GM18861 (cell line): ENCODE measurements at regions not wholly inside any gene's neighbourhood (a gene's known extent, or its start where the extent isn't known, plus 50 kb on each side); places are given as distances from the start of the nearest gene placed in this dataset.

Experiments used
- ATAC-seq: cut with Tn5 transposase; IDR thresholded peaks from one replicate; pipeline ENCODE4 v1.9.1; 2021; ENCODE audit not compliant: unreplicated experiment

DNA sequence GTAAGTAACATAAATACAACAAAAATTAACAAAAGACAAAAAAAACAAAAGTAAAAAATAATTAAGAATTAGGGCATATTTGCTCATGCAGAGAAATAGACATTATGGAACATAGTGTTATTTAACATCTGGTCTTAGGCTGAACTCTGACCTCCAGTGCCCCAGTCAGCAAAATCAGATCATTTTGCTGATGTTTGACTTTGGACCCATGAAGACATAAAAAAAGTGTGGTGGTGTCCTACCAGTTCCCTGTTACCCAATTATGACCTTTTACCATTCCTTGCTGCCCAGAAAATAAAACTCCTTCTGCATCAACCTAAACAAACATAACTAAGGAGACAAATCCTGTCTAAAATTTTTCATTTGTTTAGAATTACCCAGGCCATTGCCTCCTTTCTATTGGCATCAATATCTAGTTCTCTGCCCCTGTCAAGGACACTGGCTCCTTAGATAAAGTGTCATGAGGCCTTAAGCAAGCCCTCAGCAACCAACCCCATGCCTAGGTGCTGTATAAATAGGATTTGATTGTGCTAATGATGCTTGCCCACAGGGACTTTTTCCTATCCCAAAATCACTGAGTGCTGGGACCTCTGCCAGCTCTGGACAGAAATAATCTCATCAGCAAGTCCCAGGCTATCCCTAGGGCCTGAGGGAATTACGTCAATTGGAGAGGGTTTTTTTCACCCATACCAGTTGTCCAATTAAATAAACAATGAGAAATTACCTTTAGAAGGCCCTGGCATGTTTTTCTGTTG is 334.5 kb upstream of the UMPS start:
- ATAC-seq: no peak

DNA sequence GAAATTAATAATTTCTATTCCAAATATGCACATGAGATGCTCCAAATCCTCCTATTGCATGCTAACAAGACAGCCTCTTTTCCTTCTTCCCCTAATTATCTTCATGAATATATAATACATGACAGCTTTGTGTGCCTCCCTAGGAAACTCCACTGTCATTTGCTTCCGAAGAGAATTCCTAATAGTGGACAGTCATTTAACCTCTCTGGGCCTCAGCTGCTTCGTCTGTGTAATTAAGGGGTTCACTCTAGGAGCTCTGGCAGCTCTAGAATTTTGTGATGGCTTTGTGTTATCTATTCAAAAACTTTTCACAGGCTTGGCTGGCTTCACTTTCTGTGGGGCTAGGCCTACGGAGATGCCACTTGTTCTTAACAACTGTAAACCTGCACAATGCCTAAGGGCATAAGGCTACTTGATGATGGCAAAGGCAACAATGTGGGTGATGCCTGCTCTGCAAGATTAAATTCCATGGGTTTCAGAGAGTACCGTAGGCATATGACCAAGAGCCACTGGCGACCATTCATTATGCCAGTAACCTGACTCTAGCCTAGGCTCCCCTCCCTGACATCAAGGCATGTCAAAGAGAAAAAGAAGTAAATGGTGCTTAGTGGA is 333.8 kb upstream of the UMPS start:
- ATAC-seq: no peak

DNA sequence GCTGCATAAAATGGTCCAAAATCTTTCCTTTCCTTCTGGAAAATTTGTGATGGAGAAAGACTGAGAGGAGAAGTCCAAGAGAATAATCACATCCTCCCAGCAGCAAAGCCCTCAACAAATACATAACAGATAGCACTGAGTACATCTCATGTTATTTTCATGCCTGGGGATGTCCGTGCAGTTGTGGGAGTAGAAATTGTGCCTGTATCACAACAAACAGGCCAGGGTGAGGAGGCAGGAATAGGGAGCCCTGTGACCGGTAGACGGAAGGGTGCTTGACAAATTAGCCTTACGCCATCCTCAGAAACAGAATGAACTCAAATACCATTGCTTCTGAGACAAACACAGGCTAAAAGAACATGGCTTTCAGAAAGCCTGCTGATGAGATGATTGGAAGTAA is 333.2 kb upstream of the UMPS start:
- no peak for ATAC-seq

DNA sequence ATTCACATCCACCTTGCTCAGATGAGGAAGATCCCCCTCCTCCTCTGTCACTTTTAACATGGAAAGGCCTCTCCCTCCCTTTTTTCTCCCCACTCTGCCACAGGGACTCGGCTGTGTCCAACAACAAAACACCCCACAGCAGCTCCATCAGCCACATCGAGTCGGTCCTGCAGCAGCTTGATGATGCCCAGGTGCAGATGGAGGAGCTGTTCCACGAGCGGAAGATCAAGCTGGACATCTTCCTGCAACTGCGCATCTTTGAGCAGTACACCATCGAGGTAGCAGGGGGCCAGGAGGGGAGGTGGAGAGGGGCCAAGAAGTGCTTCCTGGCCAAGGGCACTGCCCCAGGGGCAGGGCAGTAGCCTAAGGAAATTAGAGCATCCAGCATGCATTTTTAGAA is 331.7 kb upstream of the UMPS start:
- ATAC-seq: no peak

DNA sequence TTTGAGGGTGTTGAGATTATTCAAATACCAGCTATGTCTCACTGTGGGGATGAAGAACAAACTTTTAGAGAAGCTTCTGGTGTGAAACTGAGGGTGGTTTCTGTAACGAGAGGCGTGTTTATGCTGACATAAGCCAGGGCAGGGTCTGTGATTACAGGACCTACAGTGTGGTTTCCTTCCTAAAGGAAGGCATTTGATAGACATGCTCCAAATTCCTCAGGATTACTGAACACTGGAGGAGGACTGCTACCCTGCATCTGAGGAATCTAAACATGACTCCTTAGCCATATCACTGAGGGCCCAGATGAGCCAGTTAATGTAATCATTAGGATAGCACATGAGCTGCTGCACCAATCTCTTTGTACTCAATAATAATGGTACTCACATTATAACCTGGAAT is 328.4 kb upstream of the UMPS start:
- ATAC-seq: no peak

DNA sequence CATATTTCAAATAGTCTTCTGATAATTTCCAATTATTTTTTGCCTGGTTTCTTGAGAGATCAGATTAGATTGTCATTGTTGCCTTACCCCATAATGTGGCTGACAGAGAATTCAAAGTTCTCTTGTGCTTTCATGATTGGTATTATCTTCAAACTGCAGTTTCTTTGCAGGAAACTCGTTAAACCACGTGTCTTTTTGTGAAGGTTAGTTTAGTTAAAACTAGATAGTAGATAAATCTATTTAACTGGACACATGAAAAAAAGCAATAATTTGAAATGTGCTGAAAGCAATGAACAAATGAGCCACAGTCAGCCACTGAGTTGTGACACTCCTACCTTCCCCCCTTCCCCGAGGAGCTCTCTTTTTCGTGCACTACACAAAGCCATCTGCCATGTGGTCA is 327.5 kb upstream of the UMPS start:
- ATAC-seq: no peak

DNA sequence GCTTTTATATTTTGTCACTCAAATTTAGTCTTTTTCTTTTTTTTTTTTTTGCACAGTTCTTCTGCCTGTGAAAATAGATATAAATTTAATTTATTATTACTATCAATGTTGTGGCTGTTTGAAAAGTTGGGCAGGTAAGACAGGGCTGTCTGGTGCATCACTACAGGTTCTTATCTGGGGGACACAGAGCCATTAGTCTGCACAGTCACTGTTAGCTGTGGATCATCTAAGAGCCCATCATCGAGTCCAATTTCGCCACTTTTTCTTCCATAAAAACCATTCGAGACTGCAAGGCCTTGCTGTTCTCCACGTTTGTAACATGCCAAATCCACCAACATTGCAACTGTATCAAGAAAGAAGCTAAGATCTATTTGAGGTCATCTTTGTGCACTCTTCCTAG is 325.6 kb upstream of the UMPS start:
- no peak for ATAC-seq

DNA sequence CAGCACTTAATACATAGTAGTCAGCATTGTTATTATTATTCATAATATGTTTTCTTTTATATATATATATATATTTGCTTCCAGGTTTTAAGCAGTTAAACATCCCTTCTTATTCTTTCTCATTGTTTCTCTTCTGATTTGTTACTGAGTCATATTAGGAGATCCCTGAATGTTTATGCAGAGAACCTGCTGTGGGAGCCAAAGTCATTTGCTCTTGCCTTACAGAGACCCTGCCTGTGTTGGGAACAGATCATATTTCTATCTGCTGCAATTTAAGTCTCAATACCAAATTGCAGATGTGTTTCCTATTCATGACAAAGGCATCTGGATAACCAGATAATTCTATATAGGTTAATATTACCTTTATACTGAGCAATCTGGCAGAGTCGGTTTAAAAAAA is 323.0 kb upstream of the UMPS start:
- no peak for ATAC-seq

DNA sequence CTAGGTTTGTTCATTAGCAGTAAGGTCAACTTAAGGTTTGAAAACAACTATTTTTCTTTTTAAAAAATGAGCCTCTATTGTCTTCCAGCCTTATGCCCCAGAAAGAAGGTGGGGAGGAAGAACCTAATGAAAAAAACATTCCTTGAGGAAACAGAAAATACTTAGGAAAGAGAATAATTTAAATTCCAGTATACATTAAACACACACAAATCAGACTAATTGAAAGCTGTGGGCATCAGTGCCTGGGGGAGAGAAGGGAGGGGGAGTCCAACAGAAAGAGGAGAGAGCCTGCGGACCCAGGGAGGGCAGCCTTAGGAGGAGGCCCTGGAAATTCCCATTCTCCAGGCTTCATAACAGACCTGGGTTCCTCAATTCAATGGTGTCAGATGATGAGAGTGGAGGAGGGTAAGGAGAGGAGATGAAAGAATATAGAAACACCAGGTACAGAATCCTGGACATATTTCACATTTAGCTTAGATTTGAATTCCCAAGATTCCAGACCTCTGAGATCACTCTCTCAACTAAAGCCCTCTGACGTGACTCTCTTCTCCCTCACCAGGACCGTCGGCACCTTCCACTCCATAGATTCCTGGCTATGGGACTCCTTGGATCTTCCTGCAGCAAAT is 320.5 kb upstream of the UMPS start:
- ATAC-seq: no peak

DNA sequence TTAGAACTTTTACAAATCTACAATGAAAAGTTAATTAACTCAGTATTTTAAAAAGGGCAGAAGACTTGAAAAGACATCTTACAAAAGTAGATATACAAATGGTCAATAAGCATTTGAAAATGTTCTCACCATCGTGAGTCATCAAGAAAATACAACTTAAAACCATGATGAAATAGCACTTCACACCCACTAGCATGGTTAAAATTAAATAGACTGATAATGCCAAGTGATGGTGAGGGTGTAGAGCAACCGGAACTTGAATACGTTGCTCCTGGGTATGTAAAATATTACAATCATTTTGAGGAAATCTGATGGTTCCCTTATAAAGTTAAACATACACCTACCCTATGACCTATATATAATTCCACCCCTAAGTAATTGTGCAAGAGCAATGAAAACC is 319.8 kb upstream of the UMPS start:
- ATAC-seq: no peak

DNA sequence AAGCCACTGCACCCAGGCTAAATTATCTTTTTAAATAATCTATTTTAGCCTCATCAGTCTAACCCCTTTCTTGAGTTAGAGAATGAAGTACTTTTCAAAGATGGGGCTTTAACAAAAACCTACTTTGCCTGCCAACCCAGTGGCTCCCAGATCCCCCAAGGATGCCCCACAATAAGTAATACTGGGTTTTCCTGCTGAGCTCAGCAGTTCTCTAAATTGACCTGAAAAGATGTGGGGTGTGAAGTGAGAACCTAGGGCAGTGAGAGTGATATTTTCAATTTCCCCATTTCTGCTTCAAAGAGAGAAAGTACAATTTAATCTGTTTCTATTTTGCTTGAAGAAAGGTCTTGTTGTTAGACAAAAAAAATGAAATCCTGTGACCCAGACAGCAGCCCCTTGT is 318.5 kb upstream of the UMPS start:
- ATAC-seq: no peak

DNA sequence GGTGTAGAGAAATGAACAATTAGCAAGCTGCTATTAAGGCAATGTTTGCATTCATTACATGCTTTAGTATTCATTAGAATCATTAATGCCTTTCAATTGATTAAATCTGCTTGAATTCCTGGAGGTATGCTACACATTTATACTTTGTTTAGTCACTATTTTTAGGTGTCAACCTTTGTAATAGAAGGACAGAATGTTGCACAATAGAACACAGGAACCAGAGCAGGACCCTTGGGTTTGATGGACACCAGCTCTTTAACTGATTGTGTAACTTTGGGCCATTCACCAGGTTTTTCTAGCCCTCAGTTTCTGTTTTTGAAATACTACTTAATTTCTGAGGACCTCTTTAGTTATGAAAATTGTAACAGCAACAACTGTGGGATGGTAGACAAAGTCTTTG is 317.6 kb upstream of the UMPS start:
- ATAC-seq: no peak

DNA sequence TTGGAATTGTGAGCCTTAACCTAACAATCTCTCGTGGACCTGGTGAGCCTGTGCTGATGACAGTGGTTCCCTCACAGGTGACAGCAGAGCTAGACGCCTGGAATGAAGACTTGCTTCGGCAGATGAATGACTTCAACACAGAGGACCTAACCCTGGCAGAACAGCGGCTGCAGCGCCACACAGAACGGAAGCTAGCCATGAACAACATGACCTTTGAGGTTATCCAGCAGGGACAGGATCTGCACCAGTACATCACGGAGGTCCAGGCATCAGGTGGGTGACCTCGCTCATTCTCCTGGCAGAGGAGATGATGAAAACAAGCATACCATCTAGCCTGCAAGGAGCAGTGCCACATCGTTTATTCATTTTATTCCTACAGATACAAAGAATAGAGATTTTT is 316.9 kb upstream of the UMPS start:
- no peak for ATAC-seq

DNA sequence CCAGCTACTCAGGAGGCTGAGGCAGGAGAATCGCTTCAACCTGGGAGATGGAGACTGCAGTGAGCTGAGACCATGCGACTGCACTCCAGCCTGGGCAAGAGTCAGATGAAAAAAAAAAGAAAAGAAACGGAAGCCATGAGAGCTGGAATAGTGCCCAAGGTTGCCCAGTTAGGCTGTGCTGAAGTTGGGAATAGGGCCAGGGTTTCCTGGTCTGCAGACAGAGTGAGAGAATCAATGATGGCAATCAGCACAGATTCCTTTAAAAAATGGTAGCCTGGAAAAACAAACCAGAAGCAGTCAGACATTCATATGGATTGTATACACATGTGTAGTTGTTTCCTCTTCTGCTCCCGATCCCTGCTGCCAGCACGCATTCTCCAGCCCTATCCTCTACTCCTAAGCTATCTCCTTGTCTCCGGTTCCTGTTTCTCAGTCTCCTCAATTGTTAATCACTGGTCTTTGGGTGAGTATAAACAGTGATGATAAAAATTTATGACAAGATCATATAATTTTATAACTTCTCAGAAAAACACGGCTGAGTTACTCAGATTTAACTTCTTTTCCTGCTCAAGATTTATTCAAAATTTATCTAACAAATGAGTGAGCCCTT is 316.2 kb upstream of the UMPS start:
- ATAC-seq: no peak

DNA sequence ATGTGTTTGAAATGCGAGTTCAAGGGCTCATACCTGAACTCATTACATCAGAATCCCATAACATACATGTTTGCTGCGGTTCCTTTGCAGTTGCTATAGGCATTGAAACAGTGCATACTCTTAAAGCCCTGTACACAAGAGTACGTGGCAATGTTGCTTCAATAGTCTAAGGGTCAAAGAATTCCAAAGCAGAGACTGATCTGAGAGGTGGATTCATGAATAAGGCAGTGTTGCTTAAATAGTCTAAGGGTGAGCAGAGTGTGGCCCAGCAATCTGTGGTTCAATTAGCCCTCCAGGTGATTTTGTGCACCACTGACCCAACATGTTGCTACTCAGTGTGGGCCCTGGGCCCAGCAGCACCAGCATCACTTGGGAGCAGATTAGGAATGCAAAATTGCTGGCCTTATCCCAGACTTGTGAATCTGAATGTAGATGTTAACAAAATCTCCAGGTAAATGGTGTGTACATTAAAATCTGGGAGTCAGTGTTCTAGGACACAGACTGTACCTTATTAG is 314.7 kb upstream of the UMPS start:
- ATAC-seq: no peak

DNA sequence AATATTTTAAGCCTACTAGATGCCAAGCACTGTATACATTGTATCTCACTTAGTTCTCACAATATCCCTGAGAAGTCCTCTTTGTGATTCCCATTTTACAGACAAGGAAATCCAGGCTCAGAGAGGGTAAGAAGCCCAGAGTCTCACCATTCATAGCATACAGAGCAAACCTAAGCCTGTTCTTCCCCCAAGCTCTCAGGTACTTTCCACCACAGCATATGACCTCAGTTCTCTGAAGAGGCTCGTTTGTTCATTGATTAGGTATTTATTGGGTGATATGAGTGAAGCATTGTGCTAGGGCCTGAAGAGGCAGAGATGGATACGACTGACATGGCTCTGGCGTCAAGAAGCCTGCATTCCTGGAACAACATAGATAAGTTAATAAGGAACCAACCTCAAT is 310.9 kb upstream of the UMPS start:
- ATAC-seq: no peak

DNA sequence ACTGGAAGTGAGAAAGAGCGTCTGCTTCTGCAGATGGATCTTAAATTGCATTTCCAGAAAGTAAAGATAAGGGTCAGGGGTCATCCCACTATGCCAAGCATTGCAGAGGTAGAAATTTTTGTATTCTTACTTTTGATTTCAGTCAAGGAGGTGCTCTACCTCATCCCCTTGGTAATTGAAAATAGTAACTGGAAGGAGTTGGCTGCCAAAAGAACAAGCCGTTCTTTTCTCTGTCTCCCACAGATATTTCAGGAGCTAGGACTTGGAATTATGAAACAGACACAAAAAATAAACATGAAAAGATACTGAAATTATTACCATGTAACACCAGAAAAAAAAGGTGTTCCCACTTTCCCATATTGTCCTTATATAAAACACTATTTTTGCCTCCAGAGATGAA is 309.9 kb upstream of the UMPS start:
- no peak for ATAC-seq

DNA sequence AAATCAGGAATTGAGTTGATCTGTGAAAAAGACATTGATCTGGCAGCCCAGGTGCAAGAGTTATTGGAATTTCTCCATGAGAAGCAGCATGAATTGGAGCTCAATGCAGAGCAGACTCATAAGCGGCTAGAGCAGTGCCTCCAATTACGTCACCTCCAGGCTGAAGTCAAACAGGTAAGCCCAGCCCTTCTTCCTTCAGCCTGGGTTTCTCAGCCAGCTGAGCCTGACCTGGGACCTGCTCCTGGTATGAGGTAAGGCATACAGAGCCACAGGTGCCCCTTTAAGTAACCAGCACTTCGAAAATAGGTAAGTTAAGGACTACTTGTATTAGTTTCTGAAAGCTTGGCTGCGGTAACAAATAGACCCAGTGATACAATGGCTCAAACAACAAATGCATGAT is 307.4 kb upstream of the UMPS start:
- ATAC-seq: no peak

DNA sequence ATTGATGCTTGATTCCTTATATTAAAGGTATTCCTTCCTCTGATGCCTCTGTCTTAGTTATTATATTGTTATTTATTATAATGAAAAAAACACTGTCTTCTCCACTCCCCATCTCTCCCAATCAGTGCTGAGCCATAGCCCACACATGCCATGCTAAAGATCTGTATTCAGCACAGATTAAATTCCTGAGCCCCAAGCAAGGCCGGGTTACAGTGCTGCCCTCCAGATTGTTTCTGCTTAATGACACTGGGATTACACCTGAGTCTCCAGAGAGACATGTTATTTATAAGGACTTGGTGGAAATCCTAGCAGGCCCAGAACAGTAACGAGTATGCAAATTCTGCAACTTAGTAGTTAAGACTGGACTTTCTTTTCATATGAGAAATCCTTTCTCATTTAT is 305.9 kb upstream of the UMPS start:
- ATAC-seq: no peak

DNA sequence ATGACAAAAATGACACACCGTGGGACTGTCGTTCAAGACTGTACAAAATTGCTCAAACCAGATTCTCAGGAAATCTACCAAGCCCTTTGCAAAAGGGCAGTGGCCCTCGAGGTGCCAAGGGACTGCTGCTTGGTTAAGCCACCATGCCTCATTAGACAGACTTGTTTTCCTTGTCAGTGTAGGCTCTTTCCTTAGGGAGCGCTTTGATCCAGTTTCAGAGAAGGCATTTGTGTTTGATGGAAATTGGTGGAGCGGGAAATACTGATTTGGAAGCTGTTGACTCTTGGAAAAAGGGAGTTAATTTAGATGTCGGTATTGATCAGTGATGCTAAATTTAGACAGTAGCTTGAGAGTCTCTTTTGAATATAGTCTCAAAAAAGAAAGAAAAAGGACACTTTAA is 304.3 kb upstream of the UMPS start:
- ATAC-seq: no peak

DNA sequence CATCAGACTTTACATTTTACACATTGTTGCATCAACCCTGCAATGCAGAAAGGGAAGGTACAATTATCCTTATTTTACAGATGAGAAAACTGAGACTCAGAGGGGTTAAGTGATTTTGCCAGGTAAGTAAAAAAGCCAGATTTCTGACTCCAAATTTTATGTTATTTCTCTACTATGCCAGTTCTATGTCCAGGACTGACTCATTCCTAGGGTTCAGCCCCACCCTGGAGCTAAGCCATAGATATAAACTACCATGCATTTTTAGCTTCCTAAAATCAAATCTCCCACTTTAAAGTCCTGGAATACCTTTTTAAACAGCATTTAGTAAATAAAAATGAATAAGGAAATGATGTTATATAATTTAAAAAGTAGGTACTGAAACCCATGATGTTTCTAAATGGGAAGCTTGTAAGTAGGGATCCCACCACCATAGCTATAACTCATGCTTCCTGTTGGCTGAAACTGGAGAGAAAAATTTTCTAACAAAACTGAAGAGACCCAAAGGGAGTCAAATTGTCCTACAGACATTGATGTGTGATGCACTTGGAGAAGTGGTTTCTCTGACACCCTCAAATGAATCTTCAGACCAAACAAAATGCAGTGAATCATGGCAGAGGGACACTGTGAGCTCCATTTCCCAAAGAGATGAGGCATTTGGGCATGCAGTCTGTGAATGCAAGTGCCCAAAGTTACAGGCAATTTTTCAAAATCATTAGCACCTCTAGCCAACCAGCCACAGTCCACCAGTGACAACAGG is 301.7 kb upstream of the UMPS start:
- no peak for ATAC-seq
